ENCODE measurements at regions not wholly inside any gene's neighbourhood (a gene's known extent, or its start where the extent isn't known, plus 50 kb on each side); places are given as distances from the start of the nearest gene placed in this dataset.

DNA sequence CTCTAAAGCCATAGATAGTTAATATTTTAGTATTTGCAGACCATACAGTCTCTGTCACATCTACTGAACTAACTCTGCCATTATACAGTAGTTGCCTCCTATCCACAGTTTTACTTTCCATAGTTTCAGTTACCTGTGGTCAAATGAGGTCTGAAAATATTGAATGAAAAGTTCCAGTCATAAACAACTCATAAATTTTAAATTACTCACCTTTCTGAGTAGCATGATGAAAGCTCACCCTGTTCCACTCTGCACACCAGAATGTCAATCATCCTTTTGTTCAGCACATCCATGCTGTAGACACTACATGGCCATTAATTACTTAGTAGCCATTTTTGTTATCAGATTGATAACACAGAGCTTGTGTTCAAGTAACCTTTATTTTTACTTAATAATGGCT is 51.7 kb upstream of the ME3 start:
- Histone ChIP-seq H3K27me3 (ENCODE audit: insufficient read depth, low read depth, low read length) (no peaks in the 10 kb centered on the region), H3K9ac (ENCODE audit: low read length) (no peak overlapping the region), H3F3A (ENCODE audit: insufficient read depth, low read length, poor library complexity, severe bottlenecking) (no peaks in the 10 kb centered on the region), H4K20me1 (ENCODE audit: insufficient read depth) (no peaks in the 10 kb centered on the region), H3K4me3 (ENCODE audit: low read length) (no peak overlapping the region), H2AFZ (ENCODE audit: low read depth, low read length) (no peak overlapping the region), H3K79me2 (replicated peaks; ENCODE audit: insufficient read depth, low read length) (no peaks in the 10 kb centered on the region), H3K9me2 (ENCODE audit: insufficient read depth, low read length) (no peaks in the 10 kb centered on the region), H3K9me3 (ENCODE audit: low read length) (peaks cover 6% of the 10 kb centered on the region), H3K27ac (ENCODE audit: low read length) (no peak overlapping the region), H3K36me3 (ENCODE audit: insufficient read depth, low read length) (no peaks in the 10 kb centered on the region), H3K4me2 (ENCODE audit: low read length) (no peak overlapping the region)
- TF ChIP-seq MXI1 (conservative IDR thresholded peaks at IDR 0.05; ENCODE audit: poor library complexity, severe bottlenecking) = no peak
- TF ChIP-seq SMC3 (conservative IDR thresholded peaks at IDR 0.05; ENCODE audit: poor library complexity) = no peak
- no peak for TF ChIP-seq EZH2 (IDR thresholded peaks at IDR 0.05; ENCODE audit: borderline replicate concordance, insufficient read depth, low read length, poor library complexity, severe bottlenecking)
- TF ChIP-seq, protein P1, sequence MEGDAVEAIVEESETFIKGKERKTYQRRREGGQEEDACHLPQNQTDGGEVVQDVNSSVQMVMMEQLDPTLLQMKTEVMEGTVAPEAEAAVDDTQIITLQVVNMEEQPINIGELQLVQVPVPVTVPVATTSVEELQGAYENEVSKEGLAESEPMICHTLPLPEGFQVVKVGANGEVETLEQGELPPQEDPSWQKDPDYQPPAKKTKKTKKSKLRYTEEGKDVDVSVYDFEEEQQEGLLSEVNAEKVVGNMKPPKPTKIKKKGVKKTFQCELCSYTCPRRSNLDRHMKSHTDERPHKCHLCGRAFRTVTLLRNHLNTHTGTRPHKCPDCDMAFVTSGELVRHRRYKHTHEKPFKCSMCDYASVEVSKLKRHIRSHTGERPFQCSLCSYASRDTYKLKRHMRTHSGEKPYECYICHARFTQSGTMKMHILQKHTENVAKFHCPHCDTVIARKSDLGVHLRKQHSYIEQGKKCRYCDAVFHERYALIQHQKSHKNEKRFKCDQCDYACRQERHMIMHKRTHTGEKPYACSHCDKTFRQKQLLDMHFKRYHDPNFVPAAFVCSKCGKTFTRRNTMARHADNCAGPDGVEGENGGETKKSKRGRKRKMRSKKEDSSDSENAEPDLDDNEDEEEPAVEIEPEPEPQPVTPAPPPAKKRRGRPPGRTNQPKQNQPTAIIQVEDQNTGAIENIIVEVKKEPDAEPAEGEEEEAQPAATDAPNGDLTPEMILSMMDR (IDR thresholded peaks at IDR 0.05; ENCODE audit: poor library complexity, severe bottlenecking) = no peak

DNA sequence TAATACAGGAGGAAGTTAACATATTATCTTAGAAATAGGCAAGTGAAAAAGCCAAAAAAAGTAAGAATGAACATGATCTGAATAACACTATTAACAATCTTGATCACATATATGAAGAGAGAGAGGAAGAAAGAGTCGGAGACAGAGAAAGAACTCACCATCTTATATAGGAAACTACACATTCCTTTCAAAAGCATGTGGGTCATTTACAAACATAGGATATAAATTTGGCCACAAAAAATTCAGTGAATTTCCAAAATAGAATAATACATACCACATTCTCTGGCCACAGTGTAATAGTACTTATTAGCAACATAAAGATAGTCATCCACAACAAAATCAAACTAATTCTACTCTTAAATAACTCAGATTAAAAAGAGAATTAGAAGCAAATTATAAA is 50.9 kb upstream of the ME3 start:
- no peaks in the 10 kb centered on the region for H3K9me2 ChIP-seq (ENCODE audit: insufficient read depth, low read length)
- H2AFZ ChIP-seq (ENCODE audit: low read depth, low read length) = no peak overlapping the region
- H4K20me1 ChIP-seq (ENCODE audit: insufficient read depth) = no peaks in the 10 kb centered on the region
- no peaks in the 10 kb centered on the region for H3F3A ChIP-seq (ENCODE audit: insufficient read depth, low read length, poor library complexity, severe bottlenecking)
- TF ChIP-seq, protein P1 (IDR thresholded peaks at IDR 0.05; ENCODE audit: poor library complexity, severe bottlenecking) = no peak
- TF ChIP-seq MXI1 (conservative IDR thresholded peaks at IDR 0.05; ENCODE audit: poor library complexity, severe bottlenecking) = no peak
- no peak for TF ChIP-seq EP300 (conservative IDR thresholded peaks at IDR 0.05; ENCODE audit: poor library complexity, severe bottlenecking)
- TF ChIP-seq TAF1 (IDR thresholded peaks at IDR 0.05; ENCODE audit: low read depth) = no peak
- TF ChIP-seq SMC3 (conservative IDR thresholded peaks at IDR 0.05; ENCODE audit: poor library complexity) = no peak
- no peak for TF ChIP-seq POLR2AphosphoS5 (IDR thresholded peaks at IDR 0.05)
- TF ChIP-seq RAD21 (conservative IDR thresholded peaks at IDR 0.05) = no peak
- TF ChIP-seq EZH2 (IDR thresholded peaks at IDR 0.05; ENCODE audit: borderline replicate concordance, insufficient read depth, low read length, poor library complexity, severe bottlenecking) = no peak
- no peaks in the 10 kb centered on the region for H3K79me2 ChIP-seq (replicated peaks; ENCODE audit: insufficient read depth, low read length)
- H3K4me2 ChIP-seq (ENCODE audit: low read length) = no peak overlapping the region
- no peak overlapping the region for H3K9ac ChIP-seq (ENCODE audit: low read length)
- peaks cover 6% of the 10 kb centered on the region for H3K9me3 ChIP-seq (ENCODE audit: low read length)
- H3K27ac ChIP-seq (ENCODE audit: low read length) = no peak overlapping the region
- no peaks in the 10 kb centered on the region for H3K27me3 ChIP-seq (ENCODE audit: insufficient read depth, low read depth, low read length)
- no peaks in the 10 kb centered on the region for H3K36me3 ChIP-seq (ENCODE audit: insufficient read depth, low read length)
- H3K4me3 ChIP-seq (ENCODE audit: low read length) = no peak overlapping the region

- TF ChIP-seq EZH2 (IDR thresholded peaks at IDR 0.05; ENCODE audit: borderline replicate concordance, insufficient read depth, low read length, poor library complexity, severe bottlenecking) (no peak), MXI1 (conservative IDR thresholded peaks at IDR 0.05; ENCODE audit: poor library complexity, severe bottlenecking) (no peak), RAD21 (conservative IDR thresholded peaks at IDR 0.05) (no peak), POLR2AphosphoS5 (IDR thresholded peaks at IDR 0.05) (no peak), TAF1 (IDR thresholded peaks at IDR 0.05; ENCODE audit: low read depth) (no peak), SMC3 (conservative IDR thresholded peaks at IDR 0.05; ENCODE audit: poor library complexity) (no peak), REST (IDR thresholded peaks at IDR 0.05; ENCODE audit: borderline replicate concordance) (no peak), EP300 (conservative IDR thresholded peaks at IDR 0.05; ENCODE audit: poor library complexity, severe bottlenecking) (no peak)
- TF ChIP-seq, protein P1 (IDR thresholded peaks at IDR 0.05; ENCODE audit: poor library complexity, severe bottlenecking) = no peak
- H3K4me3 ChIP-seq (ENCODE audit: low read length) = no peak overlapping the region
- no peaks in the 10 kb centered on the region for H4K20me1 ChIP-seq (ENCODE audit: insufficient read depth)
Measured at GRCh38 chr11:86722748-86723147, 50.3 kb upstream of the ME3 start.

More at GRCh38 chr11:86722748-86723147, 50.3 kb upstream of the ME3 start:
- no peaks in the 10 kb centered on the region for H3K27me3 ChIP-seq (ENCODE audit: insufficient read depth, low read depth, low read length)
- H3K79me2 ChIP-seq (replicated peaks; ENCODE audit: insufficient read depth, low read length) = no peaks in the 10 kb centered on the region
- H2AFZ ChIP-seq (ENCODE audit: low read depth, low read length) = no peak overlapping the region
- no peaks in the 10 kb centered on the region for H3K36me3 ChIP-seq (ENCODE audit: insufficient read depth, low read length)
- peaks cover 6% of the 10 kb centered on the region for H3K9me3 ChIP-seq (ENCODE audit: low read length)
- no peaks in the 10 kb centered on the region for H3F3A ChIP-seq (ENCODE audit: insufficient read depth, low read length, poor library complexity, severe bottlenecking)
- H3K27ac ChIP-seq (ENCODE audit: low read length) = no peak overlapping the region
- H3K9ac ChIP-seq (ENCODE audit: low read length) = no peak overlapping the region
- H3K4me2 ChIP-seq (ENCODE audit: low read length) = no peak overlapping the region
- H3K9me2 ChIP-seq (ENCODE audit: insufficient read depth, low read length) = no peaks in the 10 kb centered on the region
